Endometrium (tissue), 2 donors: ENCODE measurements at regions not wholly inside any gene's neighbourhood (a gene's known extent, or its start where the extent isn't known, plus 50 kb on each side); places are given as distances from the start of the nearest gene placed in this dataset.

Experiments used
- FAIRE-seq: peaks from 2 replicates; lab custom pipeline; 2012; peaks lifted over from hg19 to GRCh38; lab: Jason Lieb, UNC
- donor health status: control.
- donor health status: control.

DNA sequence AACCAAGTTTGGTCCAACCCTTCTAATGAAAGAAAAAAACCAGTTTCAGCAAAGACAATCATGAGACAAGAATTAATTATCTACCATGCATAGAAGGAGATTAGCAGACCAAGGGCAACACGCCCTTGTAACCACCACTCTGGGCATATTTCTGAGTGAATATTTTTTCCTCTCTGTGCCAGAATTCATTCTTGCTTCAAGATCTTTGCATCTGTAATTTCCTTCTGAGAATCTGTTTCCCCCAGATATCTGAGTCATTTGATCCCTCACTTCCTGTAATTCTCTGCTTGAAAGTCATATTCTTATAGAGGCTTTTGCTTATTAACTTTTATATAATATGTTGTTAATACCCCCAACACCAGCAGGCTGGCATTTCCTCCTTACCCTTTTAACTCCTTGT lies 243.7 kb downstream of the SLC16A7 start:
- FAIRE-seq: no peak

- FAIRE-seq: no peak
Observed at GRCh38 chr12:59843260-59843843, 247.5 kb downstream of the SLC16A7 start.

DNA sequence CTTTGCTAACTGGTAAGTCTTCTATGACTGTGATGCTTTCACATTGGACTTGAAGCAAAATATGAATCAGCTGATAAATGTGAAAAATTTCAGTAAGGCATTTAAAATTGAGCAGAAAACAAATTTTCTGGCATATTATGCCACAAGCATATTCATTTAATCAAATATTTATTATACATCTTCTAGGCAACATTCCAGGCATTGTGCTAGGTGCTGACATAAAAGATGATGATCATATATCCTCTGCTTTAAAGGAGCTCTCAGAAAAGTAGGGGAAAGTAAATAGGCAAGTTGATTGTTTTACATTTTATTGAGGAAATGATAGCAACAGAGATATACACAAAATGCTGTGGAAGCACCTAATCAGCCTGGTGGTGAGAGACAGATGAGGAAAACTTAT lies 248.9 kb downstream of the SLC16A7 start:
- FAIRE-seq: no peak

DNA sequence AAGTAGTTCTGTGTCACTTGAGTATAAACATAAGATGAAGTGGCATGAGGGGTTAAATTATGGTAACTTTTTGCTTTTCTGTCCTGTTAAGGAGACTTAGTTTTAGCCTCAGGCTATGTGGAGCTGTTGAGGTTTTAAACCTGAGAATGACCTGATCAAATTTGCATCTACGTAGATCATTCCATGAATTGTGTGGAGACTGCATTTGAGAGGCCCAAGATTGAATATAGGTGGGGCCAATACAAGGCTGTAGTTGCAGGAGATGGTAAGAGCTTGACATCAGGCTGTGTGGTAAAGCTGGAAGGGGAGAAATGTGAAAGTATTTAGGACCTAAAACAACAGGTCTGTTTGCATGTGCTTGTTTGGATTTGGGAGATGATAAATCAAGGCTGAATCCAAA lies 249.5 kb downstream of the SLC16A7 start:
- FAIRE-seq: no peak

DNA sequence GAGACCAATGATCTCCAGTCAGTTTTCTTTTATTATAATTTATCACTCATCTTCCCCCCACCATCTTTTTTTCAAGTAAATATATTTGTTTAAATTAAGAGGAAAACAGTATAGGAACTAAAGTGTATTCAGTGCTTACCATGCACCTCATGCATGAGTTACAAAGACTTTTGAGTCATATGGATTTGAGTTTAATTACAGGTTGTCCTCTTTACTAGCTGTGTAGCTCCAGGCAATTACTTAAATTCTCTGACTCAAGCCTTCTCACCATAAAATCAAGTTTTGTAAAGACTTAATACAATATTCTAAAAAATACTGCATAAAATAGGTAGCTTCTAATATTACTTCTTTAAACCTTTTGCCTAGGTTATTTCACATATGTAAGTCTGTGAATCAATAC lies 251.3 kb downstream of the SLC16A7 start:
- no peak for FAIRE-seq

DNA sequence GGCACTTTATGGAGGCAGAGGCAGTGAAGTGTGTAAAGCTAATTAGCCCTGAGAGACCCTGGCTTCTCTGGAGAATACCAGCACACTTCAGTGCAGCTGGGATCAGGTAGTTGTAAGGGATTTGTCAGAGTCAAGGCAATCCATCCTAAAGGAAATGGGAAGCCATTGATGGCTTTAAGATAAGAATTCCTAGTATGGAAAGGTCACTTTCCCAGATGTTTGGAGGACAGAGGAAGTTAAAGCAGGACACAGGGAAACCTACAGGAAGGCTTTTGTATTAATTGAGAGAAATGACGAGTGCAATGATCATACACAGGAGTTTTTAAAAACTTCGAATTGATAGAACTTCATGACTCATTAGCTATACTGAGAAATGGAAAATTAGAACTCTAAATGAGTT lies 254.4 kb downstream of the SLC16A7 start:
- no peak for FAIRE-seq

DNA sequence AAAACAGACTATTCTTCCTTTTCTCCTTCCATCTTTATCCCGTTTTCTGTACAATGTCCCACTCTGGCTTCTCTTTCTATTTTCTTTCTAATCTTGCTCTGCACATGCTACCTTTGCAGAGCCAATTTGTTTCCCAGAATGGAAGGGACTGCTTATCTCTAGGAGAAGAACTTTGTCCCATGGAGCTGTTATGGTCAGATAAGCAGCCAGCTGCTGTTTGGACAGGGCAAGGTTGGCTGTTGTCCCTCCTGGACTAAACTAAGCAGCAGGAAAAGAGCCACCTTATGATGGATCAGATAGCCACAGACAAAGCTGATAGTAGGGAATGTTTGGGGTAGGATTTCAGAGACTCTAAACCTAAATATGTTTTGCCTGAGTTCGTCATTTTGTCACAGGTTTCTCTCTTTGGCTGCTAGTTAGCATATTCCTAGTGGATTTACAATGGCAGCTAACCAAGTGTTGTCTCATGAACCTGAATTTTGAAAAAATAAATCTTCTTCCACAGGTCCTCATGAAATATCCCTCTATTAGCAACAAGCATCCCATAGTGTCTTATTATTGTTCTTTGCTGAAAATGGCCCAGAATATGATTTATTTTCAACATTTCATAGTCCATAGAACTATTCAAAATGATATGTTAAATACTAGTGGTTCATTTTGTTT lies 262.8 kb downstream of the SLC16A7 start:
- no peak for FAIRE-seq

DNA sequence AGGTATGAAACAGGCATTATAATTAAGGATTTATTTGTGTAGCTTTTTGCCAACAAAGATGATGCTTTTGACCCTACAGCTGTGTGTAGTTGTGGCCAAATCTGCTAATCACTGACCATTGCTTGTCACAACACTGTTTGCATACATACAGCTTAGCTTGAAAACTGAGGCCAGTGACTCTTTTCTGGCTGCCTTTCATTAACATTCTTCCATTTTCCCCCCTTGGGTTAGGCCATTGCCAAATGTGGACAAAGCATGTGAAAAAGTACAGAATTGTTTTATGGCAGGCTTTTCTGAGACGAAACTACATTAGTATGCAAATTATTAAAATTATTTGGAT lies 263.3 kb downstream of the SLC16A7 start:
- no peak for FAIRE-seq

DNA sequence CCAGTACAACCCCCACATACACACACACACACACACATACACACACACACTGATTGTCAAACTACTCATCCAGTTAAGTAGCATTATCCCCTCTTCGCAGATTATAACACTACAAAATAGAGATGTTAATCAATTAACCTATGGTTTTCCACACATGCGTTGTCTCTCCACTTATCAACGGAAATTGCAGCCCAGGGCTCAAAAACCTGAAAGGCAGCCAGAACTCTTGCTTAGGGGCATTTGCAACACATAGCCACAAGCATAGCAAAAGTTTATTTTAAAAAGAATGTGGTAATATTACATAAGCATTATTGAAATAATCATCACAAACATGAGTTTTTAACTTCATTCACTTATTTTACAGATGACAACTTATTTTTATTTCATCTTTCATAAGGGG lies 265.8 kb downstream of the SLC16A7 start:
- no peak for FAIRE-seq

GRCh38 chr12:59867055-59867454 lies 271.2 kb downstream of the SLC16A7 start:
- FAIRE-seq: no peak

DNA sequence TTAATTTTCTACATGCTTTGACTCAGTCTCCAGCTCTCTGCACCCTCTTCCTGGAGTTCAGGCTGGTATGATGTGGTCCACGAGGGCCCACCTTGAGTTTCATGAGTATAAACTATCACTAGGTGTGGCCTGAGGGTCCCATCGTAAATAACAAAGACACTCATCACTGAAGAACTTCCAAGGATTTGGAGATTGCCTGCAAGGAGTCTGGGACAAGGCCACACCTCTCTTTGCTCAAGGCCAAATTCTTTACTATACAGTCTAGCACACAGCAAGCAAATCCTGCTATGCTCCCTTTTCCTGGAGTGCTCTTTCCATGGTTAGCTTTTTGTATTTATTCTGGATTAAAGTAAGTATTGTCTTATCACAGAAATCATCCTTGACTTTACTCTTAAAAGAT lies 271.9 kb downstream of the SLC16A7 start:
- no peak for FAIRE-seq

DNA sequence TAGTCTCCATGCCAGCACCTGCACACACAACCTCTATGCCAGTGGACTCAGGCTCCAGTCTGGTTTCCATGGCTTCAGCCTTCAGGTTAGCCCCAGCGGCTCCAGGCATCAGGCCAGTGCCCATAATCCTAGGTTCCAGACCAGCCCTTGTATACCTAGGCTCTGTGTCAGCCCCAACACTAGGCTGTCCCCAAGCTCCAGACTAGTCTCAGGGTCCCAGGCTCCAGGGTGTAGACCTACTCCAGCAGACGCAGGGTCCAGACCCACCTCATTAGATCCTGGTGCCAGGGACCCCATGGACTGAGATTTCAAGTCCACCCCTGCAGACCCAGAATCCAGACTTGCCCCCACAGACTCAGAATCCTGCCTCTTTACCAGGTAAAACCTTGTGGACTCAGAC lies 275.9 kb downstream of the SLC16A7 start:
- no peak for FAIRE-seq

- no peak for FAIRE-seq
Observed at GRCh38 chr12:59873136-59873535, 277.3 kb downstream of the SLC16A7 start.

DNA sequence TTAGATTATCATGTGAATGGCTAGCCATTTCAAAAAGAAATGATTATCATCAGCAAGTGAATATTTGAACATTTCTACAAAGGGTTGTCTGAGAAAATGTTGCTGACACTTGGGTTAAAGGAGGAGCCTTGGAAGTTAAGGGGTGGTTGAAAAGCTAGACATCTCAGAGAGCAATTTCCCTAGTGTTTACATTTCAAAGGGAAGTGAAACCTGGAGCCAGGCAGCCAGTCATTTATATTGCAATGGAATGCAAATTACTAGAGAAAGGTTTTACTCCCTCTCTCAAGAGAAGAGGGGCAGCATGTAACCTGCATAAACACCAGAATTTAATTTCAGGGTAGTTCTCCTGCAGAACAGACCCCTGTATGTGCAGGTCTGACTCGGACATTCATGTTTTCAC lies 279.0 kb downstream of the SLC16A7 start:
- no peak for FAIRE-seq

DNA sequence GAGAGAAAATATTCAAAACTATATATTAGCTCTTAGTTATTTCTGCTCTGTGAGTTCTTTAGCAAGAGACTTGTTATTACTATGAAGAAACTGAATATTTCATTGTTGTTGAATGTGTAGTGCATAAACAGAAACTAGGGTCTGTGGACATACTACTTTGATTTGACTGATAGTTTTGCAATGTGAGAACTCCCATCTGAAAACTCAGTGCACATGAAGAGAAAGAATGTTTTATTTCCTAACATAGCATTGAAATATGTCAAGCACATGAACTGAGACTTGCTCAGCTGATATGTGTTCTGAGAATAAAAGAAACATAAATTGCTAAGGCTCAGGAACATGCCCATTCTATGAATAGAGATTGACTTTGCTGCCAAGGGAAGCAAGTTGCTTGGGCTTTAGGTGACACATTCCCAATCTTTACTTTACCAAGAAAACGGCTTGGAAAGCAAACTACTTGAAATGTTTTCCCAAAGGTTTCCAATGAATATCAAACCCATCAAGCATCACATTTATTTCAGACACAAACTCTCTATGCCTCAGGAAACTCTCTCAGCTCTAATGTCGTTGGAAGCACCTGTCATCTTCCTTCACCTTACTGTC lies 290.4 kb downstream of the SLC16A7 start:
- no peak for FAIRE-seq

- no peak for FAIRE-seq
Observed at GRCh38 chr12:59887178-59887577, 291.3 kb downstream of the SLC16A7 start.

GRCh38 chr12:59890896-59891579 lies 295.2 kb downstream of the SLC16A7 start:
- FAIRE-seq: no peak

- FAIRE-seq: no peak
Observed at GRCh38 chr12:59895166-59895775, 299.4 kb downstream of the SLC16A7 start.

GRCh38 chr12:59904874-59905521 lies 309.2 kb downstream of the SLC16A7 start:
- FAIRE-seq: no peak

GRCh38 chr12:59911516-59911915 lies 315.7 kb downstream of the SLC16A7 start:
- FAIRE-seq: no peak

GRCh38 chr12:59916988-59917387 lies 321.2 kb downstream of the SLC16A7 start:
- FAIRE-seq: no peak

GRCh38 chr12:59927032-59927431 lies 331.2 kb downstream of the SLC16A7 start:
- no peak for FAIRE-seq

- FAIRE-seq: no peak
Observed at GRCh38 chr12:59928416-59928815, 332.6 kb downstream of the SLC16A7 start.
